ENCODE measurements at regions not wholly inside any gene's neighbourhood (a gene's known extent, or its start where the extent isn't known, plus 50 kb on each side); places are given as distances from the start of the nearest gene placed in this dataset.

DNA sequence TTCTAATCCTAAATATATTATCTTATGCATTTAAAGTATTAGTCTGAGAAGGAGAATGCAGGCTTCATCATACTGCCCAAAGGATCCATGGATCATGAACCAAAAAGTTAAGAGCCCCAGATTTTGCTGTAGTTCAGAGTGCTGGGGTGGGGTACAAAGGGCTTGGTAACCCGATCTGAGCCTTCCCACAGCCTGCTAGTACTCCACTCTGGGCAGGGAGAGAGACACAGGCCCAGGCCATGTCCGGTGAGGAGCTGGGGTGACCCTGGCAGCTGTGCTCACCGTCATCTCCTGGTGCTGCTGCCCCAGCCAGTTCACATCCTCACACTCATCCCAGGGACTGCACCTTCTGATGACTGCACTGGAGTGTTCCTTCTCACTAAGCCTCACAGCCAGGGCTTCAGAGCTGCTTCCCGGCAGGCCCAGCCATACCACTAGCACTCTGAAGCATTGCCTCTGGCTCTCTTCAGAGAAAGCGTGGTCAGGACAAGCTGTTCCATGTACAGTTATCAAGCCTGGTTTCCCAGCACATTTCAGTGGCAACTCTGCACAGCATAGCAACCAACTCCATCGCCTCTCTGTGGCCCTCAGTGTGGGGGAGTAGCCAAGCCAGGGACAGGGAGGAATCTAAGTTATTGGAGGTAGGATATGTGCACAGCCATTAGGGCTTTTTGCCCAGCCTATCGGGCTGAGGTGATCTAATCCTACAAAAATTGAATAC is 189.0 kb upstream of the CTAGE1 start:
- TF ChIP-seq, protein P1, sequence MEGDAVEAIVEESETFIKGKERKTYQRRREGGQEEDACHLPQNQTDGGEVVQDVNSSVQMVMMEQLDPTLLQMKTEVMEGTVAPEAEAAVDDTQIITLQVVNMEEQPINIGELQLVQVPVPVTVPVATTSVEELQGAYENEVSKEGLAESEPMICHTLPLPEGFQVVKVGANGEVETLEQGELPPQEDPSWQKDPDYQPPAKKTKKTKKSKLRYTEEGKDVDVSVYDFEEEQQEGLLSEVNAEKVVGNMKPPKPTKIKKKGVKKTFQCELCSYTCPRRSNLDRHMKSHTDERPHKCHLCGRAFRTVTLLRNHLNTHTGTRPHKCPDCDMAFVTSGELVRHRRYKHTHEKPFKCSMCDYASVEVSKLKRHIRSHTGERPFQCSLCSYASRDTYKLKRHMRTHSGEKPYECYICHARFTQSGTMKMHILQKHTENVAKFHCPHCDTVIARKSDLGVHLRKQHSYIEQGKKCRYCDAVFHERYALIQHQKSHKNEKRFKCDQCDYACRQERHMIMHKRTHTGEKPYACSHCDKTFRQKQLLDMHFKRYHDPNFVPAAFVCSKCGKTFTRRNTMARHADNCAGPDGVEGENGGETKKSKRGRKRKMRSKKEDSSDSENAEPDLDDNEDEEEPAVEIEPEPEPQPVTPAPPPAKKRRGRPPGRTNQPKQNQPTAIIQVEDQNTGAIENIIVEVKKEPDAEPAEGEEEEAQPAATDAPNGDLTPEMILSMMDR (IDR thresholded peaks at IDR 0.05; ENCODE audit: insufficient read depth, low read depth, low read length) = no peak
- H3K4me3 ChIP-seq (ENCODE audit: low read depth, low read length) = no peak overlapping the region
- peak; percentile 43 for DNase-seq (ENCODE audit: low read depth)

DNA sequence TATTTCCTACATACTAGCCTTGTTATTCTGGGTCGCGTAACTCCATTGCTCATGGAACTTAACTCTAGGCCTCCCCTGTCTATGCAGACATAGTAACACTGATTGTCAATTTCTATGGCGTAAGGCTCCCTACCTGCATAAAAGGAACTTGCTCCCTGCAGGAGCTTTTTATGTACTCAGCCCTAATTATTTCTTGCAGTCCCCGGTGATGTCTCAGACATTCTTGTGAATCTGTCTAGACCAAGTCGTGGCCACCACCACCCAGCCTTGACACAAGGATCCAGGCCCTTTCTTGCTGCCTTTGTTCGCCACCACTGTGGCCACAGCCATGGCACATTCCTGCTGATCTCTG is 189.5 kb upstream of the CTAGE1 start:
- no peak for DNase-seq (ENCODE audit: low read depth)
- no peak overlapping the region for H3K4me3 ChIP-seq (ENCODE audit: low read depth, low read length)
- TF ChIP-seq, protein P1 (IDR thresholded peaks at IDR 0.05; ENCODE audit: insufficient read depth, low read depth, low read length) = no peak

DNA sequence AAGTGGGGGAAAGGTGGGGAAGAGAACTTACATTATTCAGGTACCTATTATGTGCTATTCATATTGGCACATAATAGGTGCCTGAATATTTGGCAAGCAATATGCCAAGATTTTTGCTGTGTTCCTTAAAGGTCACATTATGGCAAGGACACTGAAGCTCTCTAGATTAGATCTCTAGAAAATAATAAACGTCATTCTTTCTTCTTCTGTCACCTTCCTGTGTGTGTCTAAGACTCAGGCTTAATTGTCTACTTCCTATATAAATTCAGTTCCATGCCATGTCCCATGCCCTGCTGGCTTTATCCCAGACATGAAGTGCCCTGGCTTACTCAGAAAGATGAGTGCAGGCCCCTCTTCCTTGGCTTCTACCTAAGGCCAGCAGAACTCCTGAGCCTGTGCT is 191.1 kb upstream of the CTAGE1 start:
- TF ChIP-seq, protein P1 (IDR thresholded peaks at IDR 0.05; ENCODE audit: insufficient read depth, low read depth, low read length) = no peak
- no peak for DNase-seq (ENCODE audit: low read depth)
- H3K4me3 ChIP-seq (ENCODE audit: low read depth, low read length) = no peak overlapping the region

DNA sequence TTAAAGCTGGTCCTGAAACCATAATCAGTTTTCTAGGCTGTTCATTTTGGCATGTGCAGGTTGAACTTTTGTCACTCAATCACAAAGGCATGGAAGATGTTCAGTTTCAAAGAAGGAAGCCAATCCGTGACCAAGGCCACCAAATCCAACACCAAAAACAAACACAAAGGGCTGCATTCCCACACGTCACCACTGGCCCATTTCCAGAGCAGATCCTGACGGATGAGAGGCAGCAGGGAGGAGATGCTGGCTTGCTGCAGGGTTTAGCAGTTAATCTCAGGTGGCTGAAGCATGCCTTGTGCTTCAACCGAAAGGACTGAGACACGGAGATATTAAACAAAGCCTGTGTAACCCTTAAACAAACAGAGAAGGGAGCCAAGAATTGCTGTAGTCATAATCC is 191.9 kb upstream of the CTAGE1 start:
- H3K4me3 ChIP-seq (ENCODE audit: low read depth, low read length) = no peak overlapping the region
- TF ChIP-seq, protein P1 (IDR thresholded peaks at IDR 0.05; ENCODE audit: insufficient read depth, low read depth, low read length) = peak; percentile 6
- no peak for DNase-seq (ENCODE audit: low read depth)

DNA sequence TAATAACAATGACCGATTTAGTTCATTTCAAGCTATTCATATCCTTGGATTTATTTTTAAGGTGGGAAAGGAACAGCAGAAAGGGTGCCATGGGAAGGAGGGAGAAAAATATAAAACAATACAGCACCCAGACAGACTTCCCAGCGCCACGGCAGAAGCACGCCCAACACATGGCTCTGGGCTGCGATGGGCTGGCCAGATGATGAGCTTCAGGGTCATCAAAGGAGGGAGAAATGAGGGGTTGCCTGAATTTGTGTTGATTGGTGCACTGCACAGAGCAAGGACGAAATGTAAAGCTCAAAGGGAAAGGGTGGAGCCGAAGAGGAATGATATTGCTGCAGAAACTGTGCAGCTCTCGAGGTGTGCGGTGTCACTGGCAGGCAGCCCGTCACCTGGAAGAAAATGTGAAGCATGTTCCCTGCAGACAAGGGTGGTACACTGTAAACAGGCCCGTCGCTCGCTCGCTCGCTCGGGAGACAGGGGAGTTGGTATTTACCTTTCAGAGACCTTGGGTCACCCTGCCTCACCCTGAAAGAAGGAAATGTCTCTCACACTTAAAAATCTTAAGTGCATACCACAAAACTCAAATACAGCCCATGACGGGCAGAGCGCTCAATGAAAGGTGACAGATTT is 195.5 kb upstream of the CTAGE1 start:
- H3K4me3 ChIP-seq (ENCODE audit: low read depth, low read length) = no peak overlapping the region
- TF ChIP-seq, protein P1 (IDR thresholded peaks at IDR 0.05; ENCODE audit: insufficient read depth, low read depth, low read length) = no peak
- no peak for DNase-seq (ENCODE audit: low read depth)

DNA sequence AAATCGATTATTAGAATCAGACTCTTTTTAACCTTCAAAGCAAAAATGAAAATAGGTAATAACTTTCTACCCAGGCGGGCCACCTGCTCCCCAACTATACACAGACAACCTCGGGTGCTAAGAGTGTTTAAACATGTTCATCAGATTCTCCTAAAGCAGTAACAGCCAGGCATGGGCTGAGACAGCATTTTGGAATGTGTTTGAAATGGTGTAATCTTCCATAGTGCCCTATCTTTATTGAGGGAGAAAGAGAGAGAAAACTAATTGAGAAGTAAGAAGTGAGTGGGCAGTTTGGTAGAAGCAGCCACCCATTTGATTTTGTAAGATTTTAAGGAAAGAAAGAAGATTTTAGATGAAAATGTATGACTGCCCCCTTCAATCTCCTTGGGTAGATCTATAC is 196.1 kb upstream of the CTAGE1 start:
- DNase-seq (ENCODE audit: low read depth) = peak; percentile 56
- TF ChIP-seq, protein P1 (IDR thresholded peaks at IDR 0.05; ENCODE audit: insufficient read depth, low read depth, low read length) = no peak
- H3K4me3 ChIP-seq (ENCODE audit: low read depth, low read length) = no peak overlapping the region
